HG03571 (cell line): ENCODE measurements at regions not wholly inside any gene's neighbourhood (a gene's known extent, or its start where the extent isn't known, plus 50 kb on each side); places are given as distances from the start of the nearest gene placed in this dataset.
"Not testable (repeated sequence)": the region's sequence is repeated elsewhere in the genome, so short reads cannot be mapped to it uniquely, and the experiment has no call there.

Experiments
- ATAC-seq: cut with Tn5 transposase; IDR thresholded peaks from one replicate; pipeline ENCODE4 v1.9.1; 2021; ENCODE audit not compliant: unreplicated experiment

DNA sequence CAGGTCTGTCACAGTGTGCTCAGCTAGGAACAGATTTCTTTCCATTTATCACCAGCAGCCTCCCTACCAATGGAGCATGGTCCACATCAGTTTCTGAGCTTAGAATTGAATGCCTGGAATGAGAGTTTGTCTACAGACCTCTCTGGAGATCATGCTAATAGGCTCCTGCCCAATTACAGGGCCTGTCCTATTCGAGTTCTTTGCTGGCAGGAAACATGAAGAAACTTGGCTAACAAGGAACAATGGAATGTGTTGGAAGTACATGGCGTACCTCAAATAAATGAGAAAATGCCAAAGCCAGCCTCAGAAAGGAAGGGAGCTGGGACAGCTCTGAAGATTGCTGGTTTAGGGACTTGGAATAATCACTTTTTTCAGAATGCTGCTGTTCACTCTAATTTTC, 186.0 kb upstream of the AKR1E2 start:
- ATAC-seq: no peak

GRCh38 chr10:4638099-4638498, 187.9 kb upstream of the AKR1E2 start:
- ATAC-seq: no peak

DNA sequence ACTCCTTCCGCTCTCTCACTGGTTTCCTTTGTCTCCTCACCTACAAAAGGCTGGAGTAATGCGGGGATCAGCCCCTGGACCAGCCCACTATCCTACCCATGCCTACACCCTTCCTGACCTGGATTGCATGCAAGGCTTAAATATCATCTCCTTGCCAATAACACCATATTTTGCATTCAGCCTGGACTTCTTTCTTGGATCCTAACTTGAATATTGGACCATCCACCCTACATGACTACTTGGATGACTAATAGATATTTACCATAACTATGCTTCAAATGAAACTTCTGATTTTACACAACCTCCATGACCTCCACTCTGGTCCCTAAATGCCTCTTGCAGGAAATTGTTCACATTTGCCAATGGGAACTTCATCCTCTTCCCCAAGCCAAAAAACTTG, 188.3 kb upstream of the AKR1E2 start:
- no peak for ATAC-seq

DNA sequence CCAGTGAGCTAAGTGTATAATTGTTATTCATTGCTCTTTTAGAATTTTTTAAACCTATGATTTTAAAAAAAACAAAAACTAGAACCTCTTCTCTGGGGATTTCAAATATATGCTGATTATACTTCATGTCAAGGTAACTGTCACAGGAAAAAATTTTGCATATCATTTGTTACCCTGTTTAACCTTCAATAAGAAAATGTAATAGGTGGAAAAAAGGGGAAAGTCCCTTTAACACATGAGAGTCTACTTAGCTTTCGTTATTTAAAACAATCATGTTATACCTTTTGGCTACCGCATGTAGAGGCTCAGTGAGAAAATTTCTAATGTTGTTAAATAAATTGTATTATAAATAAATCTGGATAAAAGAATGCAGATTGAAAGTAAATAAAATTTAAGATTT, 190.1 kb upstream of the AKR1E2 start:
- no peak for ATAC-seq

- ATAC-seq: no peak
These were observed 190.6 kb upstream of the AKR1E2 start for GRCh38 chr10:4635388-4635787.

DNA sequence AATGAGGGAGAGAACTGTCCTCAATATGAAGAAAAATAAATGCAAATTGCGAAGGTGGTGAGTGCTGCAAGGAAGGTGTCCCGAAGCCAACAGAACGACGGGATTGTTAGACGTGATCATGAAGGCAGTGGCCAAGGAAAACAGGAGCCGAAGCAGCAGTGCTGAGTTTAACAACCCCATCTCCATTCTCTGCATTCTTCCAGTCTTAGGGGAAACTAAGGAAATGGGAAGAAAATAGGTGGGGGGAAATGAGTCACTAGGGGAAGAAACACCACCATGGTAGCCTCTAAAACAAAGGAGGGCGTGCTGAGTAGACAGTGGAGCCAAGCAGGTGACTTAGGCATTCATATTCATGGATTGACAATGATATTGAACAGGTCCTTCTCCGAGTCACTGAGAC, 192.2 kb upstream of the AKR1E2 start:
- ATAC-seq: no peak

DNA sequence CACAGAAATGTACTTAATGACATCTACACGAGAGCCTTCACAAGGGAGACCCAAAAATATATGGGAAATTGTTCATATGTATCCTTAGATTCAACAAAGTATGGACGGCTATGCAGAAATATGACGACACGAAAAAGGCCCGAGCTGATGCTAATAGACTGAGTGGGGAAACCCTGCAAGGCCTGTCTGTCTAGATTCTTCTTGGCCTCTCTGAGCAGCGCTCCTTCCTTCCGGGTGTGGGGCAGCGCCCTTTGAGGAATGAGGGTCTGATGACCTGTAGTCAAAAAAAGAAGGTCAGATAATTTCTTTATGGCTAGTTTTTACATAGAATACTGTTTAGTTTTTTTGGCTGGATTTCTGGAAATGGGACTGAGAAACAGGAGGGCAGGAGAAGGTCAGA, 192.8 kb upstream of the AKR1E2 start:
- ATAC-seq: no peak

- ATAC-seq: no peak
These were observed 193.2 kb upstream of the AKR1E2 start for GRCh38 chr10:4632757-4633156.

GRCh38 chr10:4626919-4627318, 199.1 kb upstream of the AKR1E2 start:
- no peak for ATAC-seq

GRCh38 chr10:4623757-4624420, 202.1 kb upstream of the AKR1E2 start:
- ATAC-seq: no peak

DNA sequence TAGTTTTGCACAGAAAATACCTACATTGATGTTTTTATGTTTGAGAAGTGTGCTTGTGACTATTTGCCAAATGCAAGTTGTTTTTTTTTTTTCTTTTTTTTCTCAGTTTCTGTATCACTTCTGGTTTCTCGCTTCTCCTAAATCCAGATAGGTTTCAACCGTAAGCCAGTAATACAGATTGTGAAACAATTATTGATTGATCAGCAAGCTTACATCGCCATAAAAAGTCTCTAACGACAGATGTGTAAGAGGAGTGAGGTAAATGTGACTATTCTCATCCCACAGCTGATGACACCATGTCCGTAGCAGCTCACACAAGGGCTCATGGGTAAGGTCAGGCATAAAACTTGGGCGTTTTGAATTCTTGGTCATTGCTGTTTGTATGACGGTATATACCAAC, 202.8 kb upstream of the AKR1E2 start:
- ATAC-seq: no peak

DNA sequence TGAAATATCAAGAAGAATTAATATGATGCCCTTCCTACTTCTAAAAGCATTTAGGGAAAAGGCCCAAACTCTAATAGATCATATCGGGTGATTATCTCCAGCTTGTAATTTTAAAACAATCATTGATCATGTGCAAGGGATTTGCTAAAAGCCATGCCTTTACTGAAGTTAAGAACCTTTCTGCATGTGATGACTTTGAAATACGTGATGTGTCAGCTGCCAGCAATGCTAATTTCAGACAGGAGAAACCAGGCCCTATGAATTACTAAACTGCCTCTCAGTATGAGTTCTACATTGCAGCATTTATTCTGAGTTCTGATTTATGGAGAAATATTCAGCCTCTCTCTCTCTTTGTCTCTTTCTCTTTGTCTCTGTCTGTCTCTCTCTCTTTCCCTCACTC, 203.6 kb upstream of the AKR1E2 start:
- ATAC-seq: no peak

DNA sequence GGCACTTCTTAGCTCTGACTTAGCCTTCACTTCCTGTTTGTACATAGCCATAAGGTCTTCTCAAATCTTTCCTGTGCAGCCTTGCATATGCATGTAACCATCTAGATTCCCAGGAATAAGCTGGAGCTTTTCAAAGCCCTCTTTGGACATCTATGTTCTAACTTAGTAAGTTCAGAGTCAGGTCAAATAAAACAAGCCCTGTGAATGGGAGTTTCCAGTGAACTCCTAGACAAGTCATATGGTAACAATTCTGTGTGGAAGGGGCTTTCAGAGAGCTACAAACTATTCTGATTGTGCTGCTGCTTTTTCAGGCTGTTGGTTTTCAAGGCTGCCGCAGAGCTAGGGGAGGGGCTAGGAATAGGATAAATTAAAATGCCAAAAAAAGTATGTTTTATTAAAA, 208.4 kb upstream of the AKR1E2 start:
- no peak for ATAC-seq

- no peak for ATAC-seq
These were observed 211.0 kb upstream of the AKR1E2 start for GRCh38 chr10:4615042-4615441.

- no peak for ATAC-seq
These were observed 216.8 kb upstream of the AKR1E2 start for GRCh38 chr10:4609251-4609650.

DNA sequence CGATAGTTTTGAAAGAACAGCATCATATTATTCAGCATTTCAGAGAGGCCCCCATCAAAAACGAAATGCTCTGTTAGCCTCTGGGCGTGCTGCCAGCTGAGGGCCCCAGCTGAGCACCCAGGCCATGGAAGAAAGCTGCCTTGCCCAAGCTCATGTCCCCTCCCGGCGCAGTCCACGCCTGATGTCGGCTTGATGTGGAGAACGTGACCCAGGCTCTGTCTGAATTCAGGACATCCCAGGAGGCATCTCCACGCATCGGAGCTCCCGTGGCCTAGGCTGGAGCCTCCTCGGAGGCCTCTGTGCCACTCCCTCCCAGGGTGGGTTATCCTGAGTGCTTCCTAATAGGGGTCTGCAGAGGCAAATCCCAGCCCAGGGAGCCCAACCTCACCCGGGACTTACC, 218.3 kb upstream of the AKR1E2 start:
- ATAC-seq: no peak

- no peak for ATAC-seq
These were observed 219.0 kb upstream of the AKR1E2 start for GRCh38 chr10:4606856-4607636.

DNA sequence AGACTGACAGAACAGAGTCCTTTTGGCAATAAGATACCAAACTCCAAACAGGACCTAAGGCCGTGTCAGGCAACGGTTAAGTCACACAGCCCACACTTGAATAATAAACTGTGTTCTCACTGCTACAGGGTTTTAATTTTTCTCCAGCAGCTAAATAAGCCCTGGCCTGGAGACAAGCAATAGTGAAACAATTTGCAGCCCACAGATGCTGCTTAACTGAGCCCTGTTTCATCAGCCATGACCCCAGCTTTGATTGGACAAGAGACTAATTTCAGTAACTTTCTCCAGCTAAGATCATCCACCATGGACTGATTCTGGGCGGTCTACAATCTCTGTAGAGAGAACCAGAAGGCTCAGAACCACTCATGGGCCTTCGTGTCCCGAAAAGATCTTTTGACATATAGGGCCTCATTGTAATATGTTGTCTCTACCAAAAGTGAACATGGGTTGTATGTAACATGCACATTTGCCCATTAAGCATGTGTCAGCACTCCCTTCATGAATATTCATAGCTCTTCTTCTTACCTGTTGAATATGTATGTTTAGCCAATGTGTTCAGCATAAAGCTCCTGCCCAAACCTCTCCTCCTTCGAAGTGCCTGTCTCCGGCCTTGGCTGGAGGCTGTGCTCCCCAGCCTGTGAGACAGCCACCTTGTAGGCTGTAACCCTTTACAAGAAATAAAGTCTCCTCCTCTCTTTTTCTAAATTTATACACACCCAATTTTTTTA, 223.1 kb upstream of the AKR1E2 start:
- ATAC-seq: no peak

GRCh38 chr10:4599471-4599870, 226.5 kb upstream of the AKR1E2 start:
- no peak for ATAC-seq

DNA sequence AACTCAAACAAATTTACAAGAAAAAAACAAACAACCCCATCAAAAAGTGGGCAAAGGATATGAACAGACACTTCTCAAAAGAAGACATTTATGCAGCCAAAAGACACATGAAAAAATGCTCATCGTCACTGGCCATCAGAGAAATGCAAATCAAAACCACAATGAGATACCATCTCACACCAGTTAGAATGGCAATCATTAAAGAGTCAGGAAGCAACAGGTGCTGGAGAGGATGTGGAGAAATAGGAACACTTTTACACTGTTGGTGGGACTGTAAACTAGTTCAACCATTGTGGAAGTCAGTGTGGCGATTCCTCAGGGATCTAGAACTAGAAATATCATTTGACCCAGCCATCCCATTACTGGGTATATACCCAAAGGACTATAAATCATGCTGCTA, 228.1 kb upstream of the AKR1E2 start:
- ATAC-seq: not testable (repeated sequence)

DNA sequence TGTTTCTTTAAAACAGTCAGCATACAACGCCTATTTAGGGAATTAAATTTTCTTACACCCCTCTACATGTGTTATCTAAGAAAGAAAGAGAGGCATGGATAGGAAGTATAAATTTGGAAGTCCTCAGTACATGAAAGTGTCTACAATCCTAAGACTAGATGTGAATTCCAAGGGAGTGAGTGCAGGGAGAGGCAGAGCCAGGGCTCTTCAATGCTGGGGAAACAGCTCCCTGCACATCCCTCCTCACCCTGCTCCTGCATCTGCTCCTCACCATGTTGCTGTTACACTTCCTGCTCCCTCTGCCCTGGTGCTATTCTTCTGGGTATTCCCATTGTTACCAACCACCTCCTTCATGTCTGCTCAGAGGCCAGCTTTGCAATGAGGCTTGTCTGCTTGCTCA, 229.1 kb upstream of the AKR1E2 start:
- no peak for ATAC-seq

GRCh38 chr10:4595719-4596319, 230.2 kb upstream of the AKR1E2 start:
- ATAC-seq: no peak
